Loucy (cell line): ENCODE measurements at regions not wholly inside any gene's neighbourhood (a gene's known extent, or its start where the extent isn't known, plus 50 kb on each side); places are given as distances from the start of the nearest gene placed in this dataset.
A peak's percentile ranks its signal among the peaks of the same experiment; 100 is the strongest.

Experiments
- H2AFZ ChIP-seq: fragments of 200-600 bp; sonication (generic); 2 replicates; pipeline ENCODE4 v1.6.0; 2016; ENCODE audit warnings: antibody characterized with exemption, mild to moderate bottlenecking, low read length, moderate library complexity
- H3F3A ChIP-seq: fragments of 200-600 bp; 2 replicates; pipeline ENCODE4 v1.6.0; 2016; ENCODE audit warnings: antibody characterized with exemption, low read depth, mild to moderate bottlenecking
- H3K27me3 ChIP-seq: fragments of 200-600 bp; sonication (generic); 2 replicates; pipeline ENCODE4 v1.6.1; 2014; ENCODE audit warnings: low read length, mild to moderate bottlenecking; ENCODE audit not compliant: insufficient read depth, poor library complexity, severe bottlenecking
- H3K36me3 ChIP-seq: fragments of 200-600 bp; sonication (generic); 2 replicates; pipeline ENCODE4 v1.6.1; 2016; ENCODE audit warnings: low read length; ENCODE audit not compliant: insufficient read depth
- H3K4me1 ChIP-seq: fragments of 200-600 bp; sonication (generic); 2 replicates; pipeline ENCODE4 v1.5.1; 2014; ENCODE audit warnings: low read length, mild to moderate bottlenecking; ENCODE audit not compliant: insufficient read depth, poor library complexity, severe bottlenecking
- H3K4me2 ChIP-seq: fragments of 200-600 bp; sonication (generic); 2 replicates; pipeline ENCODE4 v1.6.0; 2014; ENCODE audit warnings: antibody characterized with exemption, low read length, low read depth, mild to moderate bottlenecking; ENCODE audit not compliant: poor library complexity, severe bottlenecking
- H3K4me3 ChIP-seq: fragments of 200-600 bp; sonication (generic); 2 replicates; pipeline ENCODE4 v1.5.1; 2014; ENCODE audit warnings: low read length, mild to moderate bottlenecking, mixed read lengths; ENCODE audit not compliant: poor library complexity, severe bottlenecking
- H3K79me2 ChIP-seq: fragments of 200-600 bp; sonication (generic); 2 replicates; pipeline ENCODE4 v1.6.1; 2014; ENCODE audit warnings: low read length; ENCODE audit not compliant: insufficient read depth
- H3K9ac ChIP-seq: fragments of 200-600 bp; sonication (generic); 2 replicates; pipeline ENCODE4 v1.6.0; 2014; ENCODE audit warnings: mild to moderate bottlenecking, low read depth, low read length, moderate library complexity; ENCODE audit not compliant: poor library complexity, severe bottlenecking
- H3K9me2 ChIP-seq: fragments of 200-600 bp; sonication (generic); replicated peaks from 2 replicates; pipeline ENCODE4 v1.6.1; 2016; ENCODE audit warnings: low read depth, low read length, mixed read lengths
- H3K9me3 ChIP-seq: fragments of 200-600 bp; sonication (generic); 2 replicates; pipeline ENCODE4 v1.6.1; 2014; ENCODE audit warnings: mild to moderate bottlenecking, antibody characterized with exemption, low read length, low read depth; ENCODE audit not compliant: insufficient read depth
- H4K20me1 ChIP-seq: fragments of 200-600 bp; sonication (generic); 2 replicates; pipeline ENCODE4 v1.6.0; 2014; ENCODE audit warnings: antibody characterized with exemption, low read length, mild to moderate bottlenecking; ENCODE audit not compliant: insufficient read depth, poor library complexity, severe bottlenecking
- EZH2phosphoT487 ChIP-seq: fragments of 200-600 bp; IDR thresholded peaks from 2 replicates; pipeline ENCODE4 v1.6.1; 2018; ENCODE audit warnings: antibody characterized with exemption, mild to moderate bottlenecking, moderate library complexity, borderline replicate concordance
- TF ChIP-seq, protein P1 (sequence below): fragments of 200-600 bp; sonication (generic); conservative IDR thresholded peaks from 2 replicates; pipeline ENCODE4 v1.5.1; 2014; ENCODE audit warnings: mild to moderate bottlenecking, antibody characterized with exemption, low read length

GRCh38 chr3:181493423-181493822 lies 218.3 kb upstream of the SOX2 start:
- Histone ChIP-seq H3K79me2 (no peaks in the 10 kb centered on the region), H3K4me2 (no peak overlapping the region), H3K9me3 (no peaks in the 10 kb centered on the region), H3K36me3 (no peaks in the 10 kb centered on the region), H3F3A (no peaks in the 10 kb centered on the region), H3K9ac (no peak overlapping the region), H3K9me2 (no peaks in the 10 kb centered on the region), H2AFZ (no peak overlapping the region), H3K27me3 (no peaks in the 10 kb centered on the region), H3K4me1 (peaks cover 2% of the 10 kb centered on the region), H3K4me3 (no peak overlapping the region), H4K20me1 (no peaks in the 10 kb centered on the region)
- TF ChIP-seq, protein P1, sequence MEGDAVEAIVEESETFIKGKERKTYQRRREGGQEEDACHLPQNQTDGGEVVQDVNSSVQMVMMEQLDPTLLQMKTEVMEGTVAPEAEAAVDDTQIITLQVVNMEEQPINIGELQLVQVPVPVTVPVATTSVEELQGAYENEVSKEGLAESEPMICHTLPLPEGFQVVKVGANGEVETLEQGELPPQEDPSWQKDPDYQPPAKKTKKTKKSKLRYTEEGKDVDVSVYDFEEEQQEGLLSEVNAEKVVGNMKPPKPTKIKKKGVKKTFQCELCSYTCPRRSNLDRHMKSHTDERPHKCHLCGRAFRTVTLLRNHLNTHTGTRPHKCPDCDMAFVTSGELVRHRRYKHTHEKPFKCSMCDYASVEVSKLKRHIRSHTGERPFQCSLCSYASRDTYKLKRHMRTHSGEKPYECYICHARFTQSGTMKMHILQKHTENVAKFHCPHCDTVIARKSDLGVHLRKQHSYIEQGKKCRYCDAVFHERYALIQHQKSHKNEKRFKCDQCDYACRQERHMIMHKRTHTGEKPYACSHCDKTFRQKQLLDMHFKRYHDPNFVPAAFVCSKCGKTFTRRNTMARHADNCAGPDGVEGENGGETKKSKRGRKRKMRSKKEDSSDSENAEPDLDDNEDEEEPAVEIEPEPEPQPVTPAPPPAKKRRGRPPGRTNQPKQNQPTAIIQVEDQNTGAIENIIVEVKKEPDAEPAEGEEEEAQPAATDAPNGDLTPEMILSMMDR = no peak
- TF ChIP-seq EZH2phosphoT487 = no peak

- Histone ChIP-seq H3K4me3 (no peak overlapping the region), H3K79me2 (no peaks in the 10 kb centered on the region), H3K9me3 (no peaks in the 10 kb centered on the region), H4K20me1 (no peaks in the 10 kb centered on the region), H3K4me2 (peak overlapping the region; percentile 48), H3F3A (no peaks in the 10 kb centered on the region), H3K9ac (no peak overlapping the region), H3K36me3 (no peaks in the 10 kb centered on the region), H3K4me1 (peaks cover 21% of the 10 kb centered on the region), H2AFZ (peak overlapping the region; percentile 37; the same call in 1 of the 2 replicates), H3K27me3 (no peaks in the 10 kb centered on the region), H3K9me2 (no peaks in the 10 kb centered on the region)
- TF ChIP-seq EZH2phosphoT487 = no peak
- TF ChIP-seq, protein P1 = no peak
Observed at GRCh38 chr3:181488536-181488935, 223.2 kb upstream of the SOX2 start.

- Histone ChIP-seq H3K9me3 (no peaks in the 10 kb centered on the region), H3K4me1 (peaks cover 21% of the 10 kb centered on the region), H3K4me2 (peak overlapping the region; percentile 48), H2AFZ (peak overlapping the region; percentile 45; the same call in 1 of the 2 replicates), H3K9ac (peak overlapping the region; percentile 33), H3K27me3 (no peaks in the 10 kb centered on the region), H3K9me2 (no peaks in the 10 kb centered on the region), H3K79me2 (no peaks in the 10 kb centered on the region), H4K20me1 (no peaks in the 10 kb centered on the region), H3K4me3 (peak overlapping the region; percentile 30), H3F3A (no peaks in the 10 kb centered on the region), H3K36me3 (no peaks in the 10 kb centered on the region)
- TF ChIP-seq, protein P1 = no peak
- no peak for TF ChIP-seq EZH2phosphoT487
Observed at GRCh38 chr3:181487236-181487978, 224.3 kb upstream of the SOX2 start.
